ENCODE measurements at regions not wholly inside any gene's neighbourhood (a gene's known extent, or its start where the extent isn't known, plus 50 kb on each side); places are given as distances from the start of the nearest gene placed in this dataset.
"Not testable (repeated sequence)": the region's sequence is repeated elsewhere in the genome, so short reads cannot be mapped to it uniquely, and the experiment has no call there.

DNA sequence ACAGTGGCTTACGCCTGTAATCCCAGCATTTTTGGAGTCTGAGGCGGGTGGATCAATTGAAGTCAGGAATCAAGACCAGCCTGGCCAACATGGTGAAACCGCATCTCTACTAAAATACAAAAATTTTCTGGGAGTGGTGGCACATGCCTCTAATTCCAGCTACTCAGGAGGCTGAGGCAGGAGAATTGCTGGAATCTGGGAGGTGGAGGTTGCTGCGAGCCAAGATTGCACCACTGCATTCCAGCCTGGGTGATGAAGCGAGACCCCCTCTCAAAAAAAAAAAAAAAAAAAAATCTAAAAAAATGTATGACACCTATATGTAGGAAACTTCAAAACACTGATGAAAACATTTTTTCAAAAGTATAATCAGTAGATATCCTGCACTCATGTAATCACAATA lies 242.7 kb upstream of the CHORDC1 start:
- CTCF ChIA-PET, result no interaction called here
- no peaks in the 10 kb centered on the region for H3K9me2 ChIP-seq
- WGBS (ENCODE audit: low lambda C conversion rate), result 63% methylated on average over 5 of the region's 5 CpGs
- H4K20me1 ChIP-seq (ENCODE audit: insufficient read depth), result no peaks in the 10 kb centered on the region
- H3F3A ChIP-seq (replicated peaks; ENCODE audit: insufficient read depth), result no peaks in the 10 kb centered on the region
- no peak overlapping the region for H2AFZ ChIP-seq (ENCODE audit: low read depth)
- H3K4me1 ChIP-seq (ENCODE audit: control insufficient read depth in 1 of 2, insufficient read depth in 2 of 2, low read depth in 1 of 2, low read length in 1 of 2), result no peaks in the 10 kb centered on the region
- no peak overlapping the region for H3K4me3 ChIP-seq (ENCODE audit: low read depth in 2 of 2, low read length in 1 of 2)
- no peaks in the 10 kb centered on the region for H3K79me2 ChIP-seq (ENCODE audit: insufficient read depth)
- no peaks in the 10 kb centered on the region for H3K36me3 ChIP-seq (replicated peaks in 1 of 2; ENCODE audit: control insufficient read depth in 1 of 2, insufficient read depth in 2 of 2, low read length in 1 of 2)
- POLR2A ChIA-PET, result no interaction called here
- H3K27ac ChIP-seq (ENCODE audit: low read depth in 2 of 2, low read length in 1 of 2), result no peak overlapping the region
- TF ChIP-seq, protein P1, sequence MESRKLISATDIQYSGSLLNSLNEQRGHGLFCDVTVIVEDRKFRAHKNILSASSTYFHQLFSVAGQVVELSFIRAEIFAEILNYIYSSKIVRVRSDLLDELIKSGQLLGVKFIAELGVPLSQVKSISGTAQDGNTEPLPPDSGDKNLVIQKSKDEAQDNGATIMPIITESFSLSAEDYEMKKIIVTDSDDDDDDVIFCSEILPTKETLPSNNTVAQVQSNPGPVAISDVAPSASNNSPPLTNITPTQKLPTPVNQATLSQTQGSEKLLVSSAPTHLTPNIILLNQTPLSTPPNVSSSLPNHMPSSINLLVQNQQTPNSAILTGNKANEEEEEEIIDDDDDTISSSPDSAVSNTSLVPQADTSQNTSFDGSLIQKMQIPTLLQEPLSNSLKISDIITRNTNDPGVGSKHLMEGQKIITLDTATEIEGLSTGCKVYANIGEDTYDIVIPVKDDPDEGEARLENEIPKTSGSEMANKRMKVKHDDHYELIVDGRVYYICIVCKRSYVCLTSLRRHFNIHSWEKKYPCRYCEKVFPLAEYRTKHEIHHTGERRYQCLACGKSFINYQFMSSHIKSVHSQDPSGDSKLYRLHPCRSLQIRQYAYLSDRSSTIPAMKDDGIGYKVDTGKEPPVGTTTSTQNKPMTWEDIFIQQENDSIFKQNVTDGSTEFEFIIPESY (IDR thresholded peaks at IDR 0.05; ENCODE audit: borderline replicate concordance, low read depth), result no peak
- no peak for TF ChIP-seq TEAD4 (IDR thresholded peaks at IDR 0.05; ENCODE audit: borderline replicate concordance, insufficient read depth)
- TF ChIP-seq, protein P2, sequence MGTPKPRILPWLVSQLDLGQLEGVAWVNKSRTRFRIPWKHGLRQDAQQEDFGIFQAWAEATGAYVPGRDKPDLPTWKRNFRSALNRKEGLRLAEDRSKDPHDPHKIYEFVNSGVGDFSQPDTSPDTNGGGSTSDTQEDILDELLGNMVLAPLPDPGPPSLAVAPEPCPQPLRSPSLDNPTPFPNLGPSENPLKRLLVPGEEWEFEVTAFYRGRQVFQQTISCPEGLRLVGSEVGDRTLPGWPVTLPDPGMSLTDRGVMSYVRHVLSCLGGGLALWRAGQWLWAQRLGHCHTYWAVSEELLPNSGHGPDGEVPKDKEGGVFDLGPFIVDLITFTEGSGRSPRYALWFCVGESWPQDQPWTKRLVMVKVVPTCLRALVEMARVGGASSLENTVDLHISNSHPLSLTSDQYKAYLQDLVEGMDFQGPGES (IDR thresholded peaks at IDR 0.05; ENCODE audit: low read depth, low read length), result no peak
- no peak for TF ChIP-seq RXRA (IDR thresholded peaks at IDR 0.05; ENCODE audit: borderline replicate concordance, low read depth)
- no peak for TF ChIP-seq EZH2phosphoT487 (IDR thresholded peaks at IDR 0.05; ENCODE audit: borderline replicate concordance, low read depth)
- no peak for TF ChIP-seq SMC3 (IDR thresholded peaks at IDR 0.05; ENCODE audit: low read depth, low read length)
- TF ChIP-seq POLR2AphosphoS5 (IDR thresholded peaks at IDR 0.05; ENCODE audit: low read depth, low read length), result no peak
- TF ChIP-seq, protein P3, sequence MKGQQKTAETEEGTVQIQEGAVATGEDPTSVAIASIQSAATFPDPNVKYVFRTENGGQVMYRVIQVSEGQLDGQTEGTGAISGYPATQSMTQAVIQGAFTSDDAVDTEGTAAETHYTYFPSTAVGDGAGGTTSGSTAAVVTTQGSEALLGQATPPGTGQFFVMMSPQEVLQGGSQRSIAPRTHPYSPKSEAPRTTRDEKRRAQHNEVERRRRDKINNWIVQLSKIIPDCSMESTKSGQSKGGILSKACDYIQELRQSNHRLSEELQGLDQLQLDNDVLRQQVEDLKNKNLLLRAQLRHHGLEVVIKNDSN (IDR thresholded peaks at IDR 0.05; ENCODE audit: borderline replicate concordance, low read depth), result no peak
- TF ChIP-seq, protein P4, sequence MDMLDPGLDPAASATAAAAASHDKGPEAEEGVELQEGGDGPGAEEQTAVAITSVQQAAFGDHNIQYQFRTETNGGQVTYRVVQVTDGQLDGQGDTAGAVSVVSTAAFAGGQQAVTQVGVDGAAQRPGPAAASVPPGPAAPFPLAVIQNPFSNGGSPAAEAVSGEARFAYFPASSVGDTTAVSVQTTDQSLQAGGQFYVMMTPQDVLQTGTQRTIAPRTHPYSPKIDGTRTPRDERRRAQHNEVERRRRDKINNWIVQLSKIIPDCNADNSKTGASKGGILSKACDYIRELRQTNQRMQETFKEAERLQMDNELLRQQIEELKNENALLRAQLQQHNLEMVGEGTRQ (IDR thresholded peaks at IDR 0.05; ENCODE audit: borderline replicate concordance, low read depth, low read length), result no peak
- TF ChIP-seq EP300 (IDR thresholded peaks at IDR 0.05; ENCODE audit: borderline replicate concordance in 1 of 2, low read depth in 1 of 2, low read length in 1 of 2), result no peak
- no peak for TF ChIP-seq MEF2A (IDR thresholded peaks at IDR 0.05; ENCODE audit: borderline replicate concordance, low read depth)
- TF ChIP-seq JUND (IDR thresholded peaks at IDR 0.05), result no peak
- no peak for TF ChIP-seq YY1 (IDR thresholded peaks at IDR 0.05; ENCODE audit: low read depth)
- TF ChIP-seq, protein P5, sequence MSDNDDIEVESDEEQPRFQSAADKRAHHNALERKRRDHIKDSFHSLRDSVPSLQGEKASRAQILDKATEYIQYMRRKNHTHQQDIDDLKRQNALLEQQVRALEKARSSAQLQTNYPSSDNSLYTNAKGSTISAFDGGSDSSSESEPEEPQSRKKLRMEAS (IDR thresholded peaks at IDR 0.05; ENCODE audit: low read depth), result no peak
- TF ChIP-seq, protein P6, sequence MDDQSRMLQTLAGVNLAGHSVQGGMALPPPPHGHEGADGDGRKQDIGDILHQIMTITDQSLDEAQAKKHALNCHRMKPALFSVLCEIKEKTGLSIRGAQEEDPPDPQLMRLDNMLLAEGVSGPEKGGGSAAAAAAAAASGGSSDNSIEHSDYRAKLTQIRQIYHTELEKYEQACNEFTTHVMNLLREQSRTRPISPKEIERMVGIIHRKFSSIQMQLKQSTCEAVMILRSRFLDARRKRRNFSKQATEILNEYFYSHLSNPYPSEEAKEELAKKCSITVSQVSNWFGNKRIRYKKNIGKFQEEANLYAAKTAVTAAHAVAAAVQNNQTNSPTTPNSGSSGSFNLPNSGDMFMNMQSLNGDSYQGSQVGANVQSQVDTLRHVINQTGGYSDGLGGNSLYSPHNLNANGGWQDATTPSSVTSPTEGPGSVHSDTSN (IDR thresholded peaks at IDR 0.05), result no peak
- no peak for TF ChIP-seq CHD2 (IDR thresholded peaks at IDR 0.05; ENCODE audit: low read length, partially characterized antibody)
- TF ChIP-seq RAD21 (IDR thresholded peaks at IDR 0.05; ENCODE audit: low read length), result no peak
- TF ChIP-seq FOXJ3 (CRISPR knock-in tag; IDR thresholded peaks at IDR 0.05), result no peak
- no peak for TF ChIP-seq MXI1 (IDR thresholded peaks at IDR 0.05; ENCODE audit: low read depth, low read length)
- DNase-seq, result no peak
- H3K4me2 ChIP-seq, result no peak overlapping the region
- no peaks in the 10 kb centered on the region for H3K9me3 ChIP-seq
- no peak overlapping the region for H3K9ac ChIP-seq
- H3K27me3 ChIP-seq (ENCODE audit: insufficient read depth), result no peaks in the 10 kb centered on the region

DNA sequence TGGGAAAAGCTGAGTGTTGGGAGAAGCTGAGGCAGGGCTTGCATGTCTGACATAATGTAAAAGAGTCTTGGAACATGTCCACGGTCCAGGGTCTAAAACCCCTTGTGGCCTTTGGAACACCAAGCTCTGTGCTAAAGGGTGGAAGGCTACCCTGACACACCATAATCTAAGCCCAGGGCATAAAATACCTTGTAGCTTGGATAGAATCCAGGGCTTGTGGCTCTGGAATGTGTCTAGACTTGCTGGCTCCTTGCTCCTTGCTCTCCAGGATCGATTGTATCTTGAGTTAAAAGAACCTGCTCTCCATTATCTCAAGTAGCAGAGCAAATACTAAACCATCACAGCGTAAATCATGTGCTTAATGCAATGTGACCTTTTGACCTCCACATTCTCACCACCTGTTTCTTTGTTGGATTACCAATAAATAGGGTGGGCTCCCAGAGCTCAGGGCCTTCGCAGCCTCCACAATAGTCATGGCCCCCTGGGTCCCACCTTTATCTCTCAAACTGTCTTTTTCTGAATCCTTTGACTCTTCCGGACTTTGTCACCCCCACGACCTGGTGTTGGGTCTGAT lies 232.6 kb upstream of the CHORDC1 start:
- H3K36me3 ChIP-seq (replicated peaks in 1 of 2; ENCODE audit: control insufficient read depth in 1 of 2, insufficient read depth in 2 of 2, low read length in 1 of 2); H3K4me2 ChIP-seq; H3K4me3 ChIP-seq (ENCODE audit: low read depth in 2 of 2, low read length in 1 of 2); H3K4me1 ChIP-seq (ENCODE audit: control insufficient read depth in 1 of 2, insufficient read depth in 2 of 2, low read depth in 1 of 2, low read length in 1 of 2); POLR2A ChIA-PET; H3K9me3 ChIP-seq; H3F3A ChIP-seq (replicated peaks; ENCODE audit: insufficient read depth); H3K27me3 ChIP-seq (ENCODE audit: insufficient read depth); CTCF ChIA-PET; H3K79me2 ChIP-seq (ENCODE audit: insufficient read depth); H2AFZ ChIP-seq (ENCODE audit: low read depth); H3K27ac ChIP-seq (ENCODE audit: low read depth in 2 of 2, low read length in 1 of 2); H3K9me2 ChIP-seq; H3K9ac ChIP-seq; DNase-seq; H4K20me1 ChIP-seq (ENCODE audit: insufficient read depth): not testable (repeated sequence)
- 31% methylated on average over 6 of the region's 6 CpGs for WGBS (ENCODE audit: low lambda C conversion rate)

Data from SK-N-SH (cell line).